ENCODE measurements at regions not wholly inside any gene's neighbourhood (a gene's known extent, or its start where the extent isn't known, plus 50 kb on each side); places are given as distances from the start of the nearest gene placed in this dataset.

GRCh38 chr22:48739348-48740085, 1088.2 kb downstream of the BRD1 start:
- no peak overlapping the region for H3K4me3 ChIP-seq (ENCODE audit: low read depth, low read length)
- DNase-seq (ENCODE audit: low read depth) = no peak
- in situ Hi-C loops (cut with HindIII; ENCODE audit: low sequenced_read_pairs) = no loop called here
- no peak for TF ChIP-seq CTCF (IDR thresholded peaks at IDR 0.05; ENCODE audit: low read depth, low read length, missing control alignments)

GRCh38 chr22:48738204-48738980, 1089.3 kb downstream of the BRD1 start:
- TF ChIP-seq CTCF (IDR thresholded peaks at IDR 0.05; ENCODE audit: low read depth, low read length, missing control alignments) = no peak
- no peak overlapping the region for H3K4me3 ChIP-seq (ENCODE audit: low read depth, low read length)
- in situ Hi-C loops (cut with HindIII; ENCODE audit: low sequenced_read_pairs) = no loop called here
- DNase-seq (ENCODE audit: low read depth) = no peak

- no peak for DNase-seq (ENCODE audit: low read depth)
- no peak for TF ChIP-seq CTCF (IDR thresholded peaks at IDR 0.05; ENCODE audit: low read depth, low read length, missing control alignments)
- in situ Hi-C loops (cut with HindIII; ENCODE audit: low sequenced_read_pairs) = no loop called here
- H3K4me3 ChIP-seq (ENCODE audit: low read depth, low read length) = no peak overlapping the region
Measured at GRCh38 chr22:48737461-48738203, 1090.0 kb downstream of the BRD1 start.

- in situ Hi-C loops (cut with HindIII; ENCODE audit: low sequenced_read_pairs) = no loop called here
- DNase-seq (ENCODE audit: low read depth) = no peak
- no peak for TF ChIP-seq CTCF (IDR thresholded peaks at IDR 0.05; ENCODE audit: low read depth, low read length, missing control alignments)
- H3K4me3 ChIP-seq (ENCODE audit: low read depth, low read length) = no peak overlapping the region
Measured at GRCh38 chr22:48736593-48737460, 1090.8 kb downstream of the BRD1 start.

GRCh38 chr22:48734961-48735360, 1092.7 kb downstream of the BRD1 start:
- H3K4me3 ChIP-seq (ENCODE audit: low read depth, low read length) = no peak overlapping the region
- TF ChIP-seq CTCF (IDR thresholded peaks at IDR 0.05; ENCODE audit: low read depth, low read length, missing control alignments) = no peak
- in situ Hi-C loops (cut with HindIII; ENCODE audit: low sequenced_read_pairs) = no loop called here
- no peak for DNase-seq (ENCODE audit: low read depth)

- in situ Hi-C loops (cut with HindIII; ENCODE audit: low sequenced_read_pairs) = no loop called here
- TF ChIP-seq CTCF (IDR thresholded peaks at IDR 0.05; ENCODE audit: low read depth, low read length, missing control alignments) = no peak
- no peak for DNase-seq (ENCODE audit: low read depth)
- H3K4me3 ChIP-seq (ENCODE audit: low read depth, low read length) = no peak overlapping the region
Measured at GRCh38 chr22:48734359-48734758, 1093.3 kb downstream of the BRD1 start.
